ENCODE measurements at regions not wholly inside any gene's neighbourhood (a gene's known extent, or its start where the extent isn't known, plus 50 kb on each side); places are given as distances from the start of the nearest gene placed in this dataset.

DNA sequence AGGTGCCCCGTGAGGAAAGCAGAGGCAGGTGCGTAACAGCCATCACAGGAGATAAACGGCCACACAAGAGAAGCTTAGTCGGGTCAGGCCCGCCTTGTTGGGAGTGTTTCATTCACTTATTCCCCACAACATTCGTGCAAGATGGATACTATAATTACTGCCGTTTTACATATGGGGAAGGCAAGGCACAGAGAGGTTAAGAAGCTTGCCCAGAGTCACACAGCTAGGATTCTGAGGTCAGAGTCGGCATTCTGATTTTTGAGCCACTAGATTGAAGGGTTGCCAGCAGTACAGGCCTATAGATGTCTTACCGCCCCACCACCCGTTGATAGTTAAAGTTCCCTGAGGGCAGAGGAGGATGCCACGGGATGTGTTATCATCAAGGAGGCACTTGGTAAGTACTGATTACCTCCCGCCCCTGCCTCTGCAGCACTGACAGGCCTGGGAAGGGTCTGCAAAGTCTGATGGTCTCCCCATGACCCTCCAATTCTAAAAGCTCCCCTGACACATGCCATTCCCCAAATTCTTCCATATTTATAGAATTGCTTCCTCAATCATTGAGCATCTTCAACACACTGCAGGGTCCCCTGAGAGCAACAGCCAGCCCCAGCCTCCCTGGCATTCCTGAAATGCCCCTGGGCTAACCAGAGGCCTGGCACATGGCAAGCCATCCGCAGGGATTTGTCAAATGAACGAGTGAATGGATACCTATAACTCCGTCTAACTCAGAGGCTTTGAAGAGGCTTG, 74.7 kb upstream of the CLDN14 start:
- DNase-seq (ENCODE audit: low read depth in 2 of 2) = no peak

DNA sequence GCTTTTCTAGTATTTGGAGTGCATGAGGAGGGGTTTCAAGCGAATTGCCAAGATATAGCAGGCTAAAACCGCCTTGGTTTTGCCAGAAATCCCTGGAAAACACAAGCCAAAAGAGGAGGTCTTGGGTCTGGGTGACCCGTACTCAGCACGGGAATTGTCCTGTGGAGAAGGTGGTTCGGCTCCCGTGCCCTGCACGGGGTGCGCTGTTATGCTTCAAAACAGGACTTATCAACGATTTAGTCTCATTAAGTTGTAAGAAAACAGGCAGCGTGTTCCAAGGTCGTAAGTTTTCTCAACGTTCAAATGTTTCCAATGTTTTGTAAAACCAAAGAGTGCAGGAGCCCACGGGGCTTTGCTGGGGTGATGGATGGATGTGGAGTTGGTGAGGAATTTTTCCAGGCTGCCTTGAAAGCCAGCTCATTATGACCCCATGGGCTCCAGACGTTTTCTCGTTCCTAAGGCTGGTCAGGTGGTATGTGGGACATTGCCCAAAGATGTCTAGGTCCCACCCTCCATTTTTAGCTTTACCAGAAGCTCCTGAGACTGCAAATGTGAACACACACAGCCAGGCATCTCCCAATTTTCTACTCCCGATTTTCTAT, 75.4 kb upstream of the CLDN14 start:
- DNase-seq (ENCODE audit: low read depth in 2 of 2) = no peak

- no peak for DNase-seq (ENCODE audit: low read depth in 2 of 2)
Observed at GRCh38 chr21:36557316-36557715, 77.4 kb upstream of the CLDN14 start.

GRCh38 chr21:36560933-36561575, 81.1 kb upstream of the CLDN14 start:
- DNase-seq (ENCODE audit: low read depth in 2 of 2) = no peak

GRCh38 chr21:36563341-36563926, 83.5 kb upstream of the CLDN14 start:
- no peak for DNase-seq (ENCODE audit: low read depth in 2 of 2)

- no peak for DNase-seq (ENCODE audit: low read depth in 2 of 2)
Observed at GRCh38 chr21:36564647-36565046, 84.7 kb upstream of the CLDN14 start.

- DNase-seq (ENCODE audit: low read depth in 2 of 2) = no peak
Observed at GRCh38 chr21:36565540-36565939, 85.6 kb upstream of the CLDN14 start.

DNA sequence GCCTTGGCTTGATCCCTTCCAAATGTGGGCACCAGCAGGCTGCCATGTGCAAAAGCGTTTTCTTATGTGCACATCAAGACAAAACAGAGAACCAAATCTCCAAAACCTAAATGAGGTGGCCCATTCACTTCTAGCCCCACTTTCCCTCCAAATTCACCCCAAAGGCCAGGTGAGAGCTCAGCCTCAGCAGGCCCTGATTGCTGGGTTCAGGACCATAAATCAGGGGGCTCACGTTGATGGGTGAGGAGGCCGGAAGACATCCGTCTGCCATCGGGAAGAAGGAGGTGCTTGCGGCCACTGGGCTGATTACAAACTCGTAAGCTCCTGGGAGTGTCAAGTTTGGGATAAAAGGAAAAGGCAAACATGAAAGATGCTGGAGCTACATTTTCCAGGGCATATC, 86.7 kb upstream of the CLDN14 start:
- DNase-seq (ENCODE audit: low read depth in 2 of 2) = no peak

- DNase-seq (ENCODE audit: low read depth in 2 of 2) = no peak
Observed at GRCh38 chr21:36567216-36567885, 87.4 kb upstream of the CLDN14 start.

- DNase-seq (ENCODE audit: low read depth in 2 of 2) = no peak
Observed at GRCh38 chr21:36569511-36569910, 89.6 kb upstream of the CLDN14 start.

DNA sequence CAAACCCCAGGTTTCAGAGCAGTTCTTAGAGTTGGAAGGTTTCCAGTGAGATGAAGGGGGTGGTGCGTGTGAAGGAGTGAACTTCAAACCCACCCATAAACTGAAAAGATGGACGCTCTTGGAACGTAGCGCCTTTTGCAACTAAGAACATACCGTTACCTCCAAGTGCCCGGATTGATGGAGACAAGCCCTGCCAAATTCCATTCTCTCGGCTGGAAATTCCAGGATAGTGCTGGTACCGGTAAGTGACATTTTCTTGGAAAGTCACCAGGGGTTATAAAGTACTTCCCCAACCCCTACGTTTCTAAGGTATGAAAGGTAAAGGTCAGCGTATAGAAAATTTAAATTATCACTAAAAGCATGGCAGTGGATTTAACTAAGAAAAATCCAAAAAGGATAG, 91.6 kb upstream of the CLDN14 start:
- DNase-seq (ENCODE audit: low read depth in 2 of 2) = no peak

DNA sequence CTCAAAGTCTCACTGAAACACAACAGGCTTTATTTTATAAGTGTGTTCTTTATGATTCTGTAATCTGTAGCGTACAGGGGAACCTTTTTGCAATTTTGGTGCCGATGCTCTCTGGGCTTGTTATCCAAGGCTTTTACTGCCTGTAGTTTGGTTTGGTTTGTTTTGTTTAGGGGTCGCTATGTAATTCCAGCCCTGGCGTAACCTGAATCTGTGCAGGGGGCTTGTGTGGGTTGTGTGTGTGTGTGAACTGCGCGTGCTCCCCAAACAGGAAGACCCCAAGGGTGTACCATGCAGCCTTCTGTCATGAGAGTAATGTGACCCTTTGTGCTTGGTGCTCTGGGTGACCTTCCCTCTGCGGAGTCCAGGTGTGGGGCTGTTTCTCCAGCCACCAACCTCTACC, 92.1 kb upstream of the CLDN14 start:
- no peak for DNase-seq (ENCODE audit: low read depth in 2 of 2)

- no peak for DNase-seq (ENCODE audit: low read depth in 2 of 2)
Observed at GRCh38 chr21:36575306-36575705, 95.4 kb upstream of the CLDN14 start.

DNA sequence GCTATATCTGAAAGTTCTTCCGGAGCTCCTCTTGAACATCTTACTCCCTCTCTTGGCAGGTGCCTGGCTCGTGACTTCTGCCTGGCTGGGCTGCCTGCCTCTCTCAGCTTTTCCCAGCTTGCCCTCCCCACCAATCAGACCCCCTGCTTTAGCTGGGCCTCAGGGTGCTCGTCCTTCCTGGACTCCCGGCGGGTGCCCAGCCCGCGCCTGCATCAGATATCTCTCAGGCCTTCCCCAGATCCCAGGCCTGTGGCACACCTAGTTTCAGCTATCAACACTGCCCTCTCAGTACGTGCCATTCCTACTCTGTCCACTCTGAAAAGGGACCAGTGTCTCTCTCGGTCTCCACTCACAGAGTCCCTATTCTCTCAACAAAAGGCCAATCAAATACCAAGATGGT, 96.5 kb upstream of the CLDN14 start:
- DNase-seq (ENCODE audit: low read depth in 2 of 2) = no peak

DNA sequence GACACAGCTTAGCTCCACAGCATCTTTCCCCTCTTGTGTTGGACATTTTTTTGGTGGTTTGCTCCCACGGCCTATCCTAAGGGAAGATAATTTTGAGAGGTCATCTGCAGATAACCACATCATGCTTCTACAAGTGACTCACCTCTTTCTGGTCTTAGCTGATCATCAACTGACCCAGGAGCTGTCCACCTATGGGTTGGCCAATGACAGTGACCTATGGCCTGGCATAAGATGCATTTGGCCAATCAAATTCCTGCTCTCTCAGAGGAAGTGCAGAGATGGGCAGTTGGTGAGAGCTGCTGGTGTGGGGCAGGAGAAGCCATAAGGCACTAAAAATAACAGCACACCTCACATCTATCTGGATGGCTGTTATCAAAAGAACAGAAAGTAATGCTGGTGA, 100.0 kb upstream of the CLDN14 start:
- DNase-seq (ENCODE audit: low read depth in 2 of 2) = no peak

DNA sequence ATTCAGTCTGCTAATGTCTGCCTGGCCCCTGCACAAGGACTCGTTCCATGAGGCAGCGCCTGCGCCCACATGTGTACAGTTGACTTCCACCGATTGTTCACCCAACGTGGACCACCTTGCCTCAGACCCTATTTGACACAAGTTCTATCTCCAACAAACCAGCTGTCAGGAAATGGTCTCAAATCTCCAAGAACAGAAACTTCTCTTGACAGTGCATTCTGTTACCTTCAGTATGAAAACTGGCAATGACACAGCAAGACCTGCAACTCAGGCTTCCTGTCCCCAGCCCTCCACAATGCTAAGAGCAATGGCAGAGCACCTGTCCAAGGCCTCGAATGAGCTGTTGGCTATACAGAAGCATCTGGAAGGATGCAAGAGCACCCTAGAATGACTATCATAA, 102.3 kb upstream of the CLDN14 start:
- DNase-seq (ENCODE audit: low read depth in 2 of 2) = no peak

GRCh38 chr21:36583591-36583990, 103.7 kb upstream of the CLDN14 start:
- DNase-seq (ENCODE audit: low read depth in 2 of 2) = no peak

- no peak for DNase-seq (ENCODE audit: low read depth in 2 of 2)
Observed at GRCh38 chr21:36584980-36585940, 105.3 kb upstream of the CLDN14 start.

DNA sequence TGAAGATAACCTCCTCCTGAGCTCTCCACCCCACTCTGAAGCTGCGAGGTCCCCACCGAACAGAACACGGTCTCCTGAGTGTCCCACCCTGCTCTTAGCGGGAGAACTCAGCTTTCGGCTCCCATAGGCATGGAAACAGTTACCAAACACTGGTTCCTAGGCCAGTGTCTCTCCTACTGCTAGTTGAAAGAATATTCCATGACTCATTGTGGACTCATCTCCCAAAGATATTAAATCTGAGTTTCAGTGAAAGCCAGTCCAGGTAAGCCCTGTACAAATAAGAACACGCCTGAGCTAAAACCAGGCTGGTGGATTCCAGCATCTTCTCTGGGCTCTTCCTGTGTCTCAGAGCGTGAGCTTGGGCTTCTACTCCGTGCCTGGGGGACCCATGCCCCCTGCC, 107.5 kb upstream of the CLDN14 start:
- DNase-seq (ENCODE audit: low read depth in 2 of 2) = no peak

GRCh38 chr21:36589352-36589971, 109.5 kb upstream of the SIM2 start:
- peak; percentile 7 to 9 for DNase-seq (ENCODE audit: low read depth in 2 of 2)
